Stimulated activated CD8-positive, alpha-beta memory T cell treated with anti-CD3 and anti-CD28 coated beads, Interleukin-7, amount 100 ng/mL, for 48 hours (primary cell): ENCODE measurements at regions not wholly inside any gene's neighbourhood (a gene's known extent, or its start where the extent isn't known, plus 50 kb on each side); places are given as distances from the start of the nearest gene placed in this dataset.

Experiments
- DNase-seq, 2 donors: peaks; one replicate each; pipeline ENCODE4 v3.0.0-alpha.2; 2020; ENCODE audit warnings: low read depth in 1 of 2; ENCODE audit errors: extremely low read depth in 1 of 2

- DNase-seq = no peak
Observed at GRCh38 chr1:5505944-5506343, 486.3 kb downstream of the NPHP4 start.

GRCh38 chr1:5504364-5504740 is 487.9 kb downstream of the NPHP4 start:
- DNase-seq = no peak

DNA sequence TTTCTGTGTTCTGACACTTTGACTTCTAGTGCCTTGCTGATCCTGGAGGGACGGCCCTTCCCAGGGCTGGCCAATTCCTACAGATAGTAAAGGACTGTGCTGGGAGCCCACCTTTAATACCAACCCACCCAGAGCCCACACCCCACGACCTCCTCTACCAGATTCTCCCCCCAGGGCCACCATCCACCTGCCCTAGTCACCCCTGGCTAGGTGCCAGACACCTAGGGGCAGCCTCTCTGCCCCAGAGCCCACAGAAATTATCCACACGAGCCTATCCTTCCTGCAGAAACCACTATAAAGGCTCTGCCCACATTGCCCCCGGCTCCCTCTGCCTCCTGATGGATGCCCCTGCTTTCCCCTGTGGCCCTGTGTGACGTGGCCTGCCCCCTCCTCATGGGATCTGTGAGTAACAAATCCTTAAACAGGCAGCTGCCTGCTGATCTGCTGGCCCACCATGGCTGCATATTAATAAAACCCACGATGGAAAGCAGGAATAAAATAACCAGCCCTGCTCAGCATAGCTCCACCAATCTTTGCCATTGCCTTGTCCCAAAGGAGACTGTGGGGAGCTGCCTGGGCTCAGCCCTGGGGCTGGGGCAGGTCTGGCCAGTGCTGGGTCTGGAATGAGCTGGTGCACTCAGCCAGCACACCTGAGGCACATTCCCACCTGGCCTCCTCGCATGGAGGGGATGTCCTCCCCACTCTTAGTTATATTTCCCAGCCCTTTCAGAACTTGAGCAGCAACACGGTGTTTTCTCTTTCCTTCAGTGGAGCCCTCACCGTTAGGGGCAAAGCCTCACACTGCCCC is 488.5 kb downstream of the NPHP4 start:
- DNase-seq = no peak

GRCh38 chr1:5502311-5503194 is 489.7 kb downstream of the NPHP4 start:
- DNase-seq = no peak

DNA sequence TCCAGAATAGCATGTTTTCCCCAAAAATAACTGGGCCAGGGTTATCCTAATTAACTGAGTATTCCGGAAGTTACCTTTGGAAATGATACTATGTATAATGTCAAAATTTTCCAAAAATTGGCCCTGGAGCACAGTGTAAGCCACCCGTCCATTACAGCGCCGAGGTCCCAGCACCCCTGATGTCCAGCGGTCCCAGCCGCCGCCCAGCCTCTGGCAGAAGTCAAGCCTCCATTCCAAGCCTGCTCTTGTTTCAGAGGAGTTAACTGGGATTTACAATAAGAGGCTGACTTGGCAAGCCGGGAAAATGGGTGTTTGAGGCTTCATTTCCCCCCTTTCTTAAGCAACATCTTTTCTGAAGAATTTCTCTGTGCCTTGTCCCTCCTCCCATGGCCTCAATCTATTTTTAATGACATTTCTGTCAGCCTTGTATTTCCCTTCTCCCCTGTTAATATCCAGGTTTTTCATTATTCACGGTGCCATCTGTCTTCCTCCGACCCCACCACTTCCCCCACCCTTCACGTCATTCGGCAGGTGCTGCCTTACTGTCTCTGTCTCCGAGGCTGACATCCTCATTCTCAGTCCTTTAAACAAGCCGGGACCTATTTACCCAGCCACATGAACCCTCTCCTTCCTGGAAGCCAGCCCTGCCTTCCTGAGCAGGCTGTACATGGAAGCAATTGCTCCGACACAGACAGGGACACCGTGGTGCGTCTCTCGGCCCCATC is 490.9 kb downstream of the NPHP4 start:
- no peak for DNase-seq

GRCh38 chr1:5500541-5500940 is 491.7 kb downstream of the NPHP4 start:
- no peak for DNase-seq

GRCh38 chr1:5497503-5497902 is 494.7 kb downstream of the NPHP4 start:
- no peak for DNase-seq

- DNase-seq = no peak
Observed at GRCh38 chr1:5495596-5496410, 496.4 kb downstream of the NPHP4 start.

DNA sequence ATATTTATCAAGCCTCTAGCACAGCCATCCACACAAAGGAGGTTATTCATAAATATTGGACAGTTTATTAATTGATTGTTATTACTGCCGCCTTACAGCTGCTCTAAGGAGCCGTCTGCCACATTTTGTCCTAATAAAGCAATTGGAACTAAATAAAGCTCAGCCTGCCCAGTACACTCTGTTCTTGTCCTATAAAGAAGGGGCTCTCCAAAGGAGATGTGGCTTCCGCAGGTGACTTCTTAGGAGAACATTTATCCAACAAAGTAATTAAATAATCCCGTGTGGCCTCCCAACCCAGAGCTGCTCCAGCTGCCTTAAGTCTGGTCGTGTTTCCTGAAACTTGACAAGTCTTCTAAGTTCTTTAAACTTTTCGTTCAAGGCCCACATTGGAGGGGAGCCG is 497.7 kb downstream of the NPHP4 start:
- DNase-seq = no peak

DNA sequence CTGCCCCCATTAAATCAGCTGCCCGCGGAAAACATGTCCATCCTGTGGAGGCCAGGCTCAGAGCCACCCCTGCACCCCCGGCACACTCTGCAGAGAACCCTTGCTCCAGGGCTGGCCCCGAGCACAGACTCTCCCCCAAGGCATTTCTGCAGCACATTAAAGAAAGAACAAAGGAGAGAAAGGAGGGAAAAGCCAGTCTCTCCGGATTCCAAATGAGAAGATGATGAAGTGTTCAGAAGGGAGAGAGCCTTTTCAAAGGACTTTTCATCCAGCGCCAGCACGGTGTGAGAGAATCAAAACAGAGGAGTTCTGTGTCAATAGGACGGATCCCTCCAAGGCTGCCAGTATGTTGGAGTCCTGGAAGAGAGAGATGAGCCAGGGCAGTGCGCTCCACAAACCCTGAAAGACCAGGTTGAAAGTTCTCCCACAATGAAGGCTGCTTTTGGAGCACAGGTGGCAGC is 498.3 kb downstream of the NPHP4 start:
- no peak for DNase-seq

GRCh38 chr1:5493275-5493674 is 498.9 kb downstream of the NPHP4 start:
- no peak for DNase-seq

GRCh38 chr1:5492846-5493245 is 499.4 kb downstream of the NPHP4 start:
- DNase-seq = no peak

- no peak for DNase-seq
Observed at GRCh38 chr1:5491207-5491904, 500.9 kb downstream of the NPHP4 start.

DNA sequence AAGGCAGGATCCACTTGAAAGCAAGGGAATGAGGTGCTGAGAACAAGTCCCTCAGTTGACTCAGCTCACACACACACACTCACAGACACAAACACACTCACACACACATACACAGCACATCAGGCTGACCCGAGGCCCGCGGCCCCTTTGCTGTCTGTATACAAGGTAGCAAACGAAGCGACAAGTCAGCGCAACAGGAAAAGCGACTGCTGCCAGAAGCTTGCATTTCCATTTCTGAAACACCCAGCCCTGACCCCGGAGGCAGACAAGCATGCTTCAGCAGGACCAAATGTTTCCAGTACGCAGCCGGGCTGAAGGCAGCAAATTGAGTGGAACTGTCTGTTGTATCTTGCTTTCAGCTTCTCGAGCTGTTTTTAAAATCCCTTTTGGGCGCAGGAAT is 501.6 kb downstream of the NPHP4 start:
- no peak for DNase-seq

DNA sequence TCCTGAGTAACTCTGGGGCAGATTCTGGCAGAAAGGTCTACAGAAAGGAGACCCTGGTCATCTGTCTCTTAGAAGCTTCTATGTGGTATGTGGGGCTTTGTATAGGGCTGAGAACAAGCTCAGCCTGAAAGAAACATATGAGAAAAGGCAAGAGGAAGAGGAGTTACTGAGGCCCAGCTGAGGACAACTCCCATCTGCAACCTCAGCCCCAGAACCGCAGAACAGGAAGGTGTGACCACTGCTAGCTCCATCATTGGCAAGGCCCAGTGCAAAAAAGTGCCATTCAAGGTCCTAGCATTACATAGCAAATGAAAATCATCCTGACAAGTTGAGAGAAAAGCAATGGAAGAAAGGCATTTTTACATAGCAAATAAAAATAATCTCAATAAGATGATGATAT is 503.8 kb downstream of the NPHP4 start:
- DNase-seq = no peak

DNA sequence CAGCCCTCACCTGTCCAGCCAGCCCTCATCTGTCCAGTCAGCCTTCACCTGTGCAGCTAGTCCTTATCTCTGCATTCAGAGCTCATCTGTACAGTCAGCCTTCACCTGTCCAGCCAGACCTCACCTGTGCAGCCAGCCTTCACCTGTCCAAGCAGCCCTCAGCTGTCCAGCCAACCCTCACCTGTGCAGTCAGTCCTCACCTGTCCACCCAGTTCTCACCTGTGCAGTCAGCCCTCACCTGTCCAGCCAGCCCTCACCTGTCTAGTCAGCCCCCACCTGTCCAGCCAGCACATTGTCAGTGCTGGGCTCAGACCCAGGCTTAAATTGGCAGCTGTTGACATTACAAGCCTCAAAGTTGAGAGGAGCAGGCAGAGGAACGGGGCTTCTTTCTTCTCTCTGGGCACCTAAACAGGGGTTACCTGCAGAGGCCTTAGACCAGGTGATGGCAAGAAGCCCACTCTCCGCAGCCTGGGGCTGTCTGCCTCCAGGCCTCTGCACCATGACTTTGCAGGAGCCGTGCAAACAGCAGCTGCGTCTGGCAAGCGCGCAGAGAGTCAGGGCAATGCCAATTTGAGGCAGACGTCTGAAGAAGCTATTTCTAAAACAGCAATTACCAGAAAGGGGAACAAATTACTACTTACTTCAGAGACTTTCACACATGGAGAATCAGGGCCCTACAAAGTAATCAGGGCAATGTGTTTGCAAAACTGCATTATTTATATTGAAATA is 506.1 kb downstream of the NPHP4 start:
- DNase-seq = no peak

DNA sequence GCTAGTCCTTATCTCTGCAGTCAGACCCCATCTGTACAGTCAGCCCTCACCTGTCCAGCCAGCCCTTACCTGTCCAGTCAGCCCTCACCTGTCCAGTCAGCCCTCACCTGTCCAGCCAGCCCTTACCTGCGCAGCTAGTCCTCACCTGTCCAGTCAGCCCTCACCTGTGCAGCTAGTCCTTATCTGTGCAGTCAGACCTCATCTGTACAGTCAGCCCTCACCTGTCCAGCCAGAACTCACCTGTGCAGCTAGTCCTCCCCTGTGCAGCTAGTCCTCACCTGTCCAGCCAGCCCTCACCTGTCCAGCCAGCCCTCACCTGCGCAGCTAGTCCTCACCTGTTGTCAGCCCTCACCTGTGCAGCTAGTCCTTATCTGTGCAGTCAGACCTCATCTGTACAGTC is 506.8 kb downstream of the NPHP4 start:
- DNase-seq = no peak

GRCh38 chr1:5484451-5485165 is 507.6 kb downstream of the NPHP4 start:
- DNase-seq = no peak

- DNase-seq = peak in 1 of 2 donors; percentile 12
Observed at GRCh38 chr1:5481889-5482288, 510.3 kb downstream of the NPHP4 start.
